CD14-positive monocyte (primary cell): ENCODE measurements at regions not wholly inside any gene's neighbourhood (a gene's known extent, or its start where the extent isn't known, plus 50 kb on each side); places are given as distances from the start of the nearest gene placed in this dataset.

Source experiments
- DNase-seq, 3 donors: peaks; one replicate each; pipeline ENCODE4 v3.0.0-alpha.2; 2011 to 2022
- H2AFZ ChIP-seq: 2 replicates; pipeline ENCODE4 v1.6.0; 2012; ENCODE audit warnings: mild to moderate bottlenecking, low read depth, low read length, inconsistent platforms; ENCODE audit not compliant: insufficient read depth, poor library complexity, severe bottlenecking
- H3K27ac ChIP-seq, 2 donors: 1 replicate in 1 of 2; 2 replicates in 1 of 2; pipeline ENCODE4 v1.5.1; 2012 to 2013; ENCODE audit warnings: low read length in 2 of 2, control low read depth in 1 of 2, inconsistent platforms in 1 of 2, low read depth in 1 of 2, mild to moderate bottlenecking in 1 of 2
- H3K27me3 ChIP-seq, 2 donors: one replicate each; pipeline versions ENCODE4 v1.6.0 to v1.6.1; 2011 to 2013; ENCODE audit warnings: low read length in 2 of 2; ENCODE audit not compliant: control insufficient read depth in 2 of 2, insufficient read depth in 2 of 2
- H3K36me3 ChIP-seq, 2 donors: replicated peaks in 1 of 2; 1 replicate in 1 of 2; 2 replicates in 1 of 2; pipeline versions ENCODE4 v1.5.1 to v1.6.1; 2012 to 2013; ENCODE audit warnings: low read length in 2 of 2, control low read depth in 1 of 2, inconsistent platforms in 1 of 2, mild to moderate bottlenecking in 1 of 2; ENCODE audit not compliant: insufficient read depth in 2 of 2, control insufficient read depth in 1 of 2
- H3K4me1 ChIP-seq, 2 donors: 1 replicate in 1 of 2; 2 replicates in 1 of 2; pipeline versions ENCODE4 v1.5.1 to v1.6.1; 2012 to 2013; ENCODE audit warnings: low read length in 2 of 2, control low read depth in 1 of 2, inconsistent platforms in 1 of 2, mild to moderate bottlenecking in 1 of 2, moderate library complexity in 1 of 2; ENCODE audit not compliant: insufficient read depth in 2 of 2, control insufficient read depth in 1 of 2
- H3K4me2 ChIP-seq: replicated peaks from 2 replicates; pipeline ENCODE3; 2012; ENCODE audit warnings: low read length, moderate library complexity, mild to moderate bottlenecking; ENCODE audit not compliant: poor library complexity, severe bottlenecking; ENCODE audit errors: extremely low read depth
- H3K4me3 ChIP-seq, 3 experiments: fragments of 200-600 bp in 1 of 3; sonication (generic) in 1 of 3; replicated peaks in 1 of 3; 1 replicate in 2 of 3; 2 replicates in 1 of 3; pipeline ENCODE4 v1.5.1; 2011 to 2013; ENCODE audit warnings: low read length in 3 of 3, mild to moderate bottlenecking in 3 of 3, control low read depth in 2 of 3, low read depth in 2 of 3, inconsistent platforms in 1 of 3, moderate library complexity in 1 of 3
- H3K79me2 ChIP-seq: 2 replicates; pipeline ENCODE4 v1.6.0; 2012; ENCODE audit warnings: mild to moderate bottlenecking, control low read depth, inconsistent platforms, low read length, moderate library complexity; ENCODE audit not compliant: insufficient read depth
- H3K9ac ChIP-seq: 2 replicates; pipeline ENCODE4 v1.6.0; 2017; ENCODE audit warnings: low read length, mild to moderate bottlenecking; ENCODE audit not compliant: insufficient read depth, poor library complexity, severe bottlenecking
- H3K9me3 ChIP-seq, 2 donors: replicated peaks in 1 of 2; 1 replicate in 1 of 2; 2 replicates in 1 of 2; pipeline versions ENCODE4 v1.5.1 to v1.6.1; 2012 to 2013; ENCODE audit warnings: low read length in 2 of 2, control low read depth in 1 of 2; ENCODE audit not compliant: control insufficient read depth in 1 of 2, insufficient read depth in 1 of 2
- H4K20me1 ChIP-seq: 2 replicates; pipeline ENCODE4 v1.6.0; 2012; ENCODE audit warnings: mild to moderate bottlenecking, low read length, control low read depth, moderate library complexity; ENCODE audit not compliant: insufficient read depth
- H3K27ac Mint-ChIP-seq, 7 donors: one replicate each; pipeline ENCODE4 v1.8.0; 2020; ENCODE audit warnings: mild to moderate bottlenecking in 7 of 7, mixed read lengths in 7 of 7, moderate library complexity in 6 of 7, inconsistent platforms in 2 of 7
- H3K27me3 Mint-ChIP-seq, 3 donors: one replicate each; pipeline ENCODE4 v1.8.0; 2021 to 2022; ENCODE audit warnings: low read depth in 3 of 3, mild to moderate bottlenecking in 3 of 3, mixed read lengths in 3 of 3, moderate library complexity in 3 of 3, inconsistent platforms in 1 of 3
- H3K36me3 Mint-ChIP-seq, 2 donors: one replicate each; pipeline ENCODE4 v1.8.0; 2020; ENCODE audit warnings: mixed read lengths in 2 of 2, inconsistent platforms in 1 of 2, mild to moderate bottlenecking in 1 of 2
- H3K4me1 Mint-ChIP-seq: one replicate; pipeline ENCODE4 v1.8.0; 2020; ENCODE audit warnings: mild to moderate bottlenecking, mixed read lengths
- H3K4me3 Mint-ChIP-seq, 2 donors: one replicate each; pipeline ENCODE4 v1.8.0; 2020; ENCODE audit warnings: mild to moderate bottlenecking in 2 of 2, mixed read lengths in 2 of 2, moderate library complexity in 1 of 2
- H3K9me3 Mint-ChIP-seq, 7 donors: one replicate each; pipeline ENCODE4 v1.8.0; 2020 to 2022; ENCODE audit warnings: mixed read lengths in 7 of 7, mild to moderate bottlenecking in 6 of 7, moderate library complexity in 6 of 7, inconsistent platforms in 2 of 7
- CTCF ChIP-seq: fragments of 200-600 bp; IDR thresholded peaks from one replicate; pipeline ENCODE4 v1.8.0; 2022; ENCODE audit warnings: antibody characterized with exemption, mild to moderate bottlenecking
- WGBS: methylation state at CpG from one replicate; pipeline ENCODE4 v1.1.5; 2013; ENCODE audit warnings: missing lambda C conversion rate; ENCODE audit not compliant: insufficient coverage; 5-methylcytosine and 5-hydroxymethylcytosine counted together
- intact Hi-C, 2 donors: fragments of 100-400 bp; cut with micrococcal nuclease; formaldehyde crosslinking; loops; one replicate each; pipeline versions ENCODE4 v1.15.0 to v1.15.1; 2023

- Mint-ChIP-seq H3K27ac (no peak overlapping the region), H3K4me3 (no peak overlapping the region), H3K4me1 (peaks cover 9% of the 10 kb centered on the region), H3K27me3 (peaks cover 0 to 6% (median 0%) of the 10 kb centered on the region in 3 donors), H3K36me3 (peaks cover 0 to 12% of the 10 kb centered on the region in 2 donors), H3K9me3 (peaks cover 14 to 21% (median 18%) of the 10 kb centered on the region in 7 donors)
- no peak overlapping the region for H3K4me3 ChIP-seq
- H3K9ac ChIP-seq = no peak overlapping the region
- H3K4me2 ChIP-seq = no peak overlapping the region
- 100% methylated on average over 1 of the region's 3 CpGs for WGBS
- no peak overlapping the region for H3K27ac ChIP-seq
- H2AFZ ChIP-seq = no peak overlapping the region
- no peak for TF ChIP-seq CTCF
- no peak for DNase-seq
- H3K4me1 ChIP-seq = peaks cover 6 to 9% of the 10 kb centered on the region in 2 donors
- no peaks in the 10 kb centered on the region for H3K36me3 ChIP-seq
- H3K27me3 ChIP-seq = no peaks in the 10 kb centered on the region
- intact Hi-C loops = no loop called here
- no peaks in the 10 kb centered on the region for H4K20me1 ChIP-seq
- no peaks in the 10 kb centered on the region for H3K79me2 ChIP-seq
- peaks cover 11 to 13% of the 10 kb centered on the region in 2 donors for H3K9me3 ChIP-seq
These were observed 75.7 kb upstream of the HAAO start for GRCh38 chr2:42868096-42868495.

- H2AFZ ChIP-seq = no peak overlapping the region
- no peak overlapping the region for H3K9ac ChIP-seq
- no peak for TF ChIP-seq CTCF
- peaks cover 5% of the 10 kb centered on the region for H3K4me1 Mint-ChIP-seq
- no peaks in the 10 kb centered on the region for H3K36me3 ChIP-seq
- no peak for DNase-seq
- no peak overlapping the region for H3K4me3 ChIP-seq
- H3K4me2 ChIP-seq = no peak overlapping the region
- no peak overlapping the region for H3K27ac Mint-ChIP-seq
- no peaks in the 10 kb centered on the region for H3K79me2 ChIP-seq
- WGBS = 78% methylated on average over 7 of the region's 11 CpGs
- peaks cover 14 to 21% (median 18%) of the 10 kb centered on the region in 7 donors for H3K9me3 Mint-ChIP-seq
- H3K4me1 ChIP-seq = peaks cover 2 to 3% of the 10 kb centered on the region in 2 donors
- H3K27me3 ChIP-seq = no peaks in the 10 kb centered on the region
- H3K9me3 ChIP-seq = peaks cover 11 to 13% of the 10 kb centered on the region in 2 donors
- no peak overlapping the region for H3K4me3 Mint-ChIP-seq
- no peak overlapping the region for H3K27ac ChIP-seq
- H3K27me3 Mint-ChIP-seq = peaks cover 0 to 6% (median 0%) of the 10 kb centered on the region in 3 donors
- H4K20me1 ChIP-seq = no peaks in the 10 kb centered on the region
- H3K36me3 Mint-ChIP-seq = peaks cover 0 to 12% of the 10 kb centered on the region in 2 donors
- intact Hi-C loops = no loop called here
These were observed 75.0 kb upstream of the HAAO start for GRCh38 chr2:42867093-42868065.
